ENCODE measurements at regions not wholly inside any gene's neighbourhood (a gene's known extent, or its start where the extent isn't known, plus 50 kb on each side); places are given as distances from the start of the nearest gene placed in this dataset.

GRCh38 chrX:42495139-42495538 is 282.8 kb downstream of the PPP1R2C start:
- Mint-ChIP-seq H3K36me3 (ENCODE audit: low read depth) (no peaks in the 10 kb centered on the region), H3K27me3 (ENCODE audit: low read depth, poor library complexity) (no peaks in the 10 kb centered on the region), H3K9me3 (no peaks in the 10 kb centered on the region), H3K4me3 (no peak overlapping the region), H3K4me1 (peaks cover 5% of the 10 kb centered on the region), H3K27ac (no peak overlapping the region)
- no peak for DNase-seq
- TF ChIP-seq CTCF (IDR thresholded peaks at IDR 0.05): no peak

- Mint-ChIP-seq H3K4me1 (peaks cover 7% of the 10 kb centered on the region), H3K9me3 (no peaks in the 10 kb centered on the region), H3K4me3 (no peak overlapping the region), H3K27me3 (ENCODE audit: low read depth, poor library complexity) (no peaks in the 10 kb centered on the region), H3K27ac (no peak overlapping the region), H3K36me3 (ENCODE audit: low read depth) (no peaks in the 10 kb centered on the region)
- DNase-seq: no peak
- no peak for TF ChIP-seq CTCF (IDR thresholded peaks at IDR 0.05)
Observed at GRCh38 chrX:42491137-42491907, 286.6 kb downstream of the PPP1R2C start.

GRCh38 chrX:42490111-42490510 is 287.9 kb downstream of the PPP1R2C start:
- Mint-ChIP-seq H3K27ac (no peak overlapping the region), H3K9me3 (no peaks in the 10 kb centered on the region), H3K36me3 (ENCODE audit: low read depth) (no peaks in the 10 kb centered on the region), H3K4me3 (no peak overlapping the region), H3K27me3 (ENCODE audit: low read depth, poor library complexity) (no peaks in the 10 kb centered on the region), H3K4me1 (peaks cover 12% of the 10 kb centered on the region)
- no peak for DNase-seq
- no peak for TF ChIP-seq CTCF (IDR thresholded peaks at IDR 0.05)

- DNase-seq: no peak
- Mint-ChIP-seq H3K27me3 (ENCODE audit: low read depth, poor library complexity) (peaks cover 5% of the 10 kb centered on the region), H3K9me3 (no peaks in the 10 kb centered on the region), H3K4me1 (peaks cover 17% of the 10 kb centered on the region), H3K36me3 (ENCODE audit: low read depth) (no peaks in the 10 kb centered on the region), H3K4me3 (no peak overlapping the region), H3K27ac (no peak overlapping the region)
- no peak for TF ChIP-seq CTCF (IDR thresholded peaks at IDR 0.05)
Observed at GRCh38 chrX:42485601-42486000, 292.4 kb downstream of the PPP1R2C start.

GRCh38 chrX:42484233-42484632 is 293.7 kb downstream of the PPP1R2C start:
- H3K36me3 Mint-ChIP-seq (ENCODE audit: low read depth): no peaks in the 10 kb centered on the region
- TF ChIP-seq CTCF (IDR thresholded peaks at IDR 0.05): no peak
- H3K9me3 Mint-ChIP-seq: no peaks in the 10 kb centered on the region
- H3K27ac Mint-ChIP-seq: no peak overlapping the region
- DNase-seq: no peak
- H3K27me3 Mint-ChIP-seq (ENCODE audit: low read depth, poor library complexity): peaks cover 5% of the 10 kb centered on the region
- H3K4me3 Mint-ChIP-seq: no peak overlapping the region
- H3K4me1 Mint-ChIP-seq: peaks cover 16% of the 10 kb centered on the region

GRCh38 chrX:42477396-42477795 is 300.6 kb downstream of the PPP1R2C start:
- TF ChIP-seq CTCF (IDR thresholded peaks at IDR 0.05): no peak
- peaks cover 19% of the 10 kb centered on the region for H3K9me3 Mint-ChIP-seq
- H3K27me3 Mint-ChIP-seq (ENCODE audit: low read depth, poor library complexity): no peaks in the 10 kb centered on the region
- no peak overlapping the region for H3K27ac Mint-ChIP-seq
- DNase-seq: no peak
- H3K36me3 Mint-ChIP-seq (ENCODE audit: low read depth): peaks cover 13% of the 10 kb centered on the region
- no peaks in the 10 kb centered on the region for H3K4me1 Mint-ChIP-seq
- no peak overlapping the region for H3K4me3 Mint-ChIP-seq

Data from nephron progenitor cell (in vitro differentiated cells).